ENCODE measurements at regions not wholly inside any gene's neighbourhood (a gene's known extent, or its start where the extent isn't known, plus 50 kb on each side); places are given as distances from the start of the nearest gene placed in this dataset.

DNA sequence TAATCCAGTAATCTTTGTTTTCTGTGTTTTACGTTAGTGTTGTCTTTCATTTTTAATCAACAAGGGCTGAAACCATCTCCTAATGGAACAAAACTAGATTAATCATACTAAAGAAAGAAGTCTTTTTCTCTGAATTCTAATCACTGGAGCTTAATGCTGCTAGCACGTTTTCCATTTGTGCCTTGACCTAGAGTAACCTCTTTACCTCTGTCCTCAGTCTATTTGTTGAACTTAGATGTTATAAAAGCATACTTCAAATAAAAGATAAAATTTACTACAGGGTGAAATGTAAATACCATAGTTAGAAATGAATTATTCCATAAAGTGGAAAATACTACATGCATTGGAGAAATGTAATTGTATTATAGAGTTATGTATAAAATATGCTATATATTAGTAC is 207.1 kb downstream of the NKX6-1 start:
- Histone ChIP-seq H3K4me2 (ENCODE audit: low read length) (no peak overlapping the region), H3K27me3 (ENCODE audit: low read depth, low read length) (no peaks in the 10 kb centered on the region), H3K4me1 (ENCODE audit: low read length) (no peaks in the 10 kb centered on the region), H3K4me3 (ENCODE audit: low read length) (no peak overlapping the region), H2AFZ (ENCODE audit: low read depth, low read length) (no peak overlapping the region), H3K27ac (ENCODE audit: low read length) (no peak overlapping the region), H4K20me1 (ENCODE audit: insufficient read depth, low read length) (no peaks in the 10 kb centered on the region), H3K9ac (ENCODE audit: low read length) (no peak overlapping the region), H3K9me3 (ENCODE audit: insufficient read depth, low read length) (no peaks in the 10 kb centered on the region), H3K79me2 (ENCODE audit: low read length) (no peaks in the 10 kb centered on the region), H3K36me3 (replicated peaks; ENCODE audit: low read depth, low read length) (no peaks in the 10 kb centered on the region)
- TF ChIP-seq EZH2phosphoT487 (IDR thresholded peaks at IDR 0.05; ENCODE audit: low read depth), result no peak
- no peak for TF ChIP-seq CTCF (IDR thresholded peaks at IDR 0.05; ENCODE audit: low read depth, low read length)

- no peaks in the 10 kb centered on the region for H3K36me3 ChIP-seq (replicated peaks; ENCODE audit: low read depth, low read length)
- H4K20me1 ChIP-seq (ENCODE audit: insufficient read depth, low read length), result no peaks in the 10 kb centered on the region
- H3K27me3 ChIP-seq (ENCODE audit: low read depth, low read length), result peaks cover 5% of the 10 kb centered on the region; the same call in 1 of the 2 replicates
- no peak overlapping the region for H3K27ac ChIP-seq (ENCODE audit: low read length)
- TF ChIP-seq EZH2phosphoT487 (IDR thresholded peaks at IDR 0.05; ENCODE audit: low read depth) (no peak), CTCF (IDR thresholded peaks at IDR 0.05; ENCODE audit: low read depth, low read length) (no peak)
- H3K9ac ChIP-seq (ENCODE audit: low read length), result no peak overlapping the region
- H3K9me3 ChIP-seq (ENCODE audit: insufficient read depth, low read length), result no peaks in the 10 kb centered on the region
- no peaks in the 10 kb centered on the region for H3K79me2 ChIP-seq (ENCODE audit: low read length)
- no peak overlapping the region for H2AFZ ChIP-seq (ENCODE audit: low read depth, low read length)
- H3K4me3 ChIP-seq (ENCODE audit: low read length), result no peak overlapping the region
- H3K4me2 ChIP-seq (ENCODE audit: low read length), result no peak overlapping the region
- H3K4me1 ChIP-seq (ENCODE audit: low read length), result no peaks in the 10 kb centered on the region
Observed at GRCh38 chr4:84286048-84286447, 213.0 kb downstream of the NKX6-1 start.

DNA sequence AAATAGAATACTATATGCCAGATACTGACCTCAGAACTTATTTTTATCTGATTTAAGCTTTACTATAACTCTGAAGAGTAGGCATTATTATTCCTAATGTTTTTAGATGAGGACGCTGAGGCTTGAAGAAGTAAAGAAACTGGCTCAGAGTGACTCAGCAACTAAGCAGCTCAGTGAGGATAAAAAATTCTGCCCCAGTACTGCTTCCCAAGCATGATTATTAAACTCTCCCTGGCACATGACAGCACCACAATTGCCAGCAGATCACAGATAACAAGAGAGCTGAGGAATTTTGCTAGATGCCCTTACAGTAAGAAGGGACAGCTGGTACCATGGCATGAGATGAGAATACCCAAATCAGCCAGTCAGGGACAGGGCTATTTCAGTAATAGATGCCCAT is 219.4 kb downstream of the NKX6-1 start:
- Histone ChIP-seq H3K4me1 (ENCODE audit: low read length) (no peaks in the 10 kb centered on the region), H4K20me1 (ENCODE audit: insufficient read depth, low read length) (no peaks in the 10 kb centered on the region)
- TF ChIP-seq CTCF (IDR thresholded peaks at IDR 0.05; ENCODE audit: low read depth, low read length) (no peak), EZH2phosphoT487 (IDR thresholded peaks at IDR 0.05; ENCODE audit: low read depth) (no peak)

GRCh38 chr4:84277923-84278322 is 221.2 kb downstream of the NKX6-1 start:
- Histone ChIP-seq H2AFZ (ENCODE audit: low read depth, low read length) (no peak overlapping the region), H3K4me1 (ENCODE audit: low read length) (no peaks in the 10 kb centered on the region), H3K9ac (ENCODE audit: low read length) (no peak overlapping the region), H3K79me2 (ENCODE audit: low read length) (no peaks in the 10 kb centered on the region), H3K36me3 (replicated peaks; ENCODE audit: low read depth, low read length) (no peaks in the 10 kb centered on the region), H3K27me3 (ENCODE audit: low read depth, low read length) (peaks cover 5% of the 10 kb centered on the region; the same call in 1 of the 2 replicates), H3K27ac (ENCODE audit: low read length) (no peak overlapping the region), H3K4me2 (ENCODE audit: low read length) (no peak overlapping the region), H4K20me1 (ENCODE audit: insufficient read depth, low read length) (no peaks in the 10 kb centered on the region), H3K9me3 (ENCODE audit: insufficient read depth, low read length) (no peaks in the 10 kb centered on the region), H3K4me3 (ENCODE audit: low read length) (no peak overlapping the region)
- no peak for TF ChIP-seq EZH2phosphoT487 (IDR thresholded peaks at IDR 0.05; ENCODE audit: low read depth)
- TF ChIP-seq CTCF (IDR thresholded peaks at IDR 0.05; ENCODE audit: low read depth, low read length), result no peak

More for the DNA sequence above, 219.4 kb downstream of the NKX6-1 start:
- Histone ChIP-seq H3K27me3 (ENCODE audit: low read depth, low read length) (peaks cover 5% of the 10 kb centered on the region; the same call in 1 of the 2 replicates), H3K36me3 (replicated peaks; ENCODE audit: low read depth, low read length) (no peaks in the 10 kb centered on the region), H2AFZ (ENCODE audit: low read depth, low read length) (no peak overlapping the region), H3K27ac (ENCODE audit: low read length) (no peak overlapping the region), H3K4me3 (ENCODE audit: low read length) (no peak overlapping the region), H3K9ac (ENCODE audit: low read length) (no peak overlapping the region), H3K79me2 (ENCODE audit: low read length) (no peaks in the 10 kb centered on the region), H3K4me2 (ENCODE audit: low read length) (no peak overlapping the region), H3K9me3 (ENCODE audit: insufficient read depth, low read length) (no peaks in the 10 kb centered on the region)

Measured in OCI-LY3 (cell line).